SJCRH30 (cell line): ENCODE measurements at regions not wholly inside any gene's neighbourhood (a gene's known extent, or its start where the extent isn't known, plus 50 kb on each side); places are given as distances from the start of the nearest gene placed in this dataset.

Source experiments
- DNase-seq, 2 experiments: peaks; one replicate each; pipeline ENCODE4 v3.0.0-alpha.2; 2015 to 2020
- H3K27ac ChIP-seq: fragments of 250-450 bp; sonication (Bioruptor Pico); 2 replicates; pipeline ENCODE4 v1.5.1; 2020; ENCODE audit warnings: mild to moderate bottlenecking, moderate library complexity
- H3K27me3 ChIP-seq: fragments of 250-450 bp; sonication (Bioruptor Pico); 2 replicates; pipeline ENCODE4 v1.5.1; 2020; ENCODE audit warnings: mild to moderate bottlenecking, moderate library complexity
- H3K36me3 ChIP-seq: fragments of 250-450 bp; sonication (Bioruptor Pico); 2 replicates; pipeline ENCODE4 v1.5.1; 2020; ENCODE audit warnings: mild to moderate bottlenecking, moderate library complexity
- H3K4me1 ChIP-seq: fragments of 250-450 bp; sonication (Bioruptor Pico); 2 replicates; pipeline ENCODE4 v1.5.1; 2020; ENCODE audit warnings: mild to moderate bottlenecking, moderate library complexity
- H3K4me3 ChIP-seq: fragments of 250-450 bp; sonication (Bioruptor Pico); 2 replicates; pipeline ENCODE4 v1.5.1; 2020; ENCODE audit warnings: mild to moderate bottlenecking, moderate library complexity
- H3K9me3 ChIP-seq: fragments of 250-450 bp; sonication (Bioruptor Pico); replicated peaks from 2 replicates; pipeline ENCODE4 v1.5.1; 2020; ENCODE audit warnings: mild to moderate bottlenecking, moderate library complexity

DNA sequence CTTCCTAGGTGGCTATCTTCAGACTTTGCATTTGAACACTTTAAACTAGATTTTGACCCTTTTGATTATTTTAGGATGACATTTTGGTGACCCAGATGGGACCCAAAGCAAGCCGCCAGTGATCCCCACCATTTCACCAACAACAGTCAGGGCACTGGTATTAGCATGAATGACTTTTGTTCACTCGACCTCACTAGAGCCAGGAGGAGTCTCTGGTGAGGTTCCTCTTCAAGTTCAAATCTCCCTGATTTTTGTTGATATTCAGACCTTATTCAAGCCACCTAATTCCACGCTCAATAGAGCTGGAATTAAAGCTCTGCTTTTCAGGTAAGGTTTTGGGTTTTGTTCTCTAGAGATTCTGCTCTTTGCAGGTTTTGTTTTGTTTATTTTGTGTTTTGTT lies 202.3 kb downstream of the MREG start:
- Histone ChIP-seq H3K4me3 (no peak overlapping the region), H3K4me1 (no peaks in the 10 kb centered on the region), H3K9me3 (no peaks in the 10 kb centered on the region), H3K27ac (no peak overlapping the region), H3K36me3 (no peaks in the 10 kb centered on the region), H3K27me3 (no peaks in the 10 kb centered on the region)
- DNase-seq: no peak

DNA sequence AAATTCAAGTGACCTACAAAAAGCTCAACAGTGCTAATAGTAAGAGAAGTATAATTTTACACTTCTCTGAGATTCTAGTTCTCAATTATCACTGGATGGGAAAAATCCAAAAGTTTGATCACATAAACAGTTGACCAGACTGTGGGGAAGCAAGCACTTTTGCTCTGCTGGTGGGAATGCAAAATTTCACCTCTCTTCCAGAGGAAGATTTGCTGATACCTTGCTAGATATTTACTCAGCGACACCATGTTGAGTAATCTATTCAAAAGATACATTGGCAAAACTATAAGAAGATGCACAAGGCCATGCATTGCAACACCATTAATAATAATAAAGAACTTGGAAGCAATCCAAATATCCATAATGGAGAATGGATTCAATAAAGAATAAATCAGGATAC lies 204.4 kb downstream of the MREG start:
- Histone ChIP-seq H3K4me1 (no peaks in the 10 kb centered on the region), H3K27me3 (no peaks in the 10 kb centered on the region), H3K27ac (no peak overlapping the region), H3K36me3 (no peaks in the 10 kb centered on the region), H3K4me3 (no peak overlapping the region), H3K9me3 (no peaks in the 10 kb centered on the region)
- no peak for DNase-seq

DNA sequence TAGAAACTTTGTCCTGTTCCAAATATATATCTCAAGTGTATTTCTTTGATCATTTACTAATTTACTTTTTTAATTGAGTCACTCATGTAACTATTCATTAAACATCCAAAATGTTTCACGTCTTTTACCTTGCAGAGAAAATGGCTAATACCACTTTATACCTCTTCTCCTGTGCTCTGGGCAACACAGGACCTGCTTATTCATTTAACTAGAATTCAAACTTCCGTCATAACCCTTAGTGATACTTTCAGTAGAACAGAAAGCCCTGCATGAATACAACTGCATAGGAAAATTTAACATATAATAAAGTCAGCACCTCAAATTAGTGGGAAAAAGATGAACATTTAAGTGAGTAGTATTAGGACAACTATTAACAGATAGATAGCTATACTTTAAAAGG lies 205.2 kb downstream of the MREG start:
- DNase-seq: no peak
- no peaks in the 10 kb centered on the region for H3K9me3 ChIP-seq
- H3K4me3 ChIP-seq: no peak overlapping the region
- no peak overlapping the region for H3K27ac ChIP-seq
- no peaks in the 10 kb centered on the region for H3K27me3 ChIP-seq
- H3K4me1 ChIP-seq: no peaks in the 10 kb centered on the region
- no peaks in the 10 kb centered on the region for H3K36me3 ChIP-seq

DNA sequence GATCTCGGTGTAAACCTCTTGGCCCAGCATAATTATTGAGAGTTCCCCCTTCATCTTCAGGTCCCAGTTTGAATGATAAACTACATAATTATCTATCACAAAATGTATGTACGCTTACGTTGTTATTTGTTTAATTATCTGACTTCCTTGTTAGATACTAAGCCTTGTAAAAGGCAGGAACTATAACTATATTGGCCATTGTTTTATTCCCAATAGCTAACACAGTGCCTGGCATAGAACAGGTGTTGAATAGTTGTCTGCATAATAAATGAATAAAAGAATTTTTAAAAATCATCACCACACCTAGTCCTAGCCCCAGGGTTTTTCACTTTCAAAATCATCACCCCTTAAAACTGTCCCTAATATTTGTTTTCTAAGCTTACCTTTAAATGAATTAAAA lies 207.9 kb downstream of the MREG start:
- no peaks in the 10 kb centered on the region for H3K27me3 ChIP-seq

DNA sequence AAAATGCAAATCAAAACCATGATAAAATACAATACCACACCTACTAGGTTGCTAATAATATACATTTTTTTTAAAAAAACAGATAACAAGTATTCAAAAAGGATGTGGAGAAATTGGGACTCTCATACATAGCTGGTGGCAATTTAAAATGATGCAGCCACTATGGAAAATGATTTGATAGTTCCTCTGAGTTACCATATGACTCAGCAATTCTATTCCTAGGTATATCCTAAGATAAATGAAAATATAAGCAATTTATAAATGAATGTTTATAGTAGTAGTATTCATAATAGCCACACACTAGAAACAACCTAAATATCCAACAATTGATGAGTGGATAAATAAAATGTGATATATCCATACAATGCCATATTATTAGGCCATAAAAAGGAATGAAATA lies 210.2 kb downstream of the MREG start:
- DNase-seq: no peak
- Histone ChIP-seq H3K36me3 (no peaks in the 10 kb centered on the region), H3K4me3 (no peak overlapping the region), H3K27me3 (no peaks in the 10 kb centered on the region), H3K9me3 (no peaks in the 10 kb centered on the region), H3K4me1 (no peaks in the 10 kb centered on the region), H3K27ac (no peak overlapping the region)

More for the DNA sequence above, 207.9 kb downstream of the MREG start:
- H3K4me1 ChIP-seq: no peaks in the 10 kb centered on the region
- no peaks in the 10 kb centered on the region for H3K36me3 ChIP-seq
- no peak for DNase-seq
- H3K27ac ChIP-seq: no peak overlapping the region
- H3K4me3 ChIP-seq: no peak overlapping the region
- no peaks in the 10 kb centered on the region for H3K9me3 ChIP-seq

DNA sequence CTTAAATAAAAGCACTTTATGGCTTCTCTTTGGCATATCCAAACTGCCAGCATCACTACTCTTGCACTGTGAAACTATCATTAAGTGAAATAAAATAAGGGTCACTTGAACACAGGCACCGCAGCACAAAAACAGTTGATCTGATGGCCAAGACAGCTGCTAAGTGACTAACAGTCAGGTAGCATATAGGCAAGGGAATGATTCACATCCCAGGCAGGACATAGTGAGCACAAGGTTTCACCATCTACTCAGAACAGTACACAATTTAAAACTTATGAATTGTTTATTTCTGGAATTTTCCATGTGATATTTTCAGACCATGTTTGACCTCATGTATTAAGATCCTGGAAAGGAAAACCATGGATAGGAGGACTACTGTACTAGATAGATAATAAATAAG lies 214.2 kb downstream of the MREG start:
- Histone ChIP-seq H3K36me3 (no peaks in the 10 kb centered on the region), H3K9me3 (no peaks in the 10 kb centered on the region), H3K27me3 (no peaks in the 10 kb centered on the region), H3K4me1 (peaks cover 3% of the 10 kb centered on the region; the same call in 1 of the 2 replicates), H3K4me3 (no peak overlapping the region), H3K27ac (no peak overlapping the region)
- no peak for DNase-seq

DNA sequence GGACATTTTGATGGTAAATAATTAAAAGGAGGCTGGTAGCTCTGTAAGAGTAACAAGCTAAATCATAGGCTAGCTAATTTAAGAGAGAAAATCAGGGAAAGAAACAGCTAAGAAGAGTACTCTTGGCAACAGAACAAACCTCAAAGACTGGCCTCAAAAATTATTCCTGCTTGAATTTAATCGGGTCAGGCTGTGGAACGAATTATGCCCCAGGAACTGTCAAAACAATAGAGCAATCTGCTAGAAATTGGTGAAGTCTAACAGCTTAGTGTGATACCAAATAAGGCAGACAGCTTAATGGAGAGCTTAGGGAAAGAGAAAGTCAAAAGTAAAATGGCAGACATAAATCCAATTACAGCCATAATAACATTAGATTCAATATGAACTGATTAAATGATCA lies 215.7 kb downstream of the MREG start:
- no peak for DNase-seq
- no peaks in the 10 kb centered on the region for H3K27me3 ChIP-seq
- H3K27ac ChIP-seq: no peak overlapping the region
- no peak overlapping the region for H3K4me3 ChIP-seq
- no peaks in the 10 kb centered on the region for H3K36me3 ChIP-seq
- peaks cover 9% of the 10 kb centered on the region; the same call in 1 of the 2 replicates for H3K4me1 ChIP-seq
- H3K9me3 ChIP-seq: no peaks in the 10 kb centered on the region

DNA sequence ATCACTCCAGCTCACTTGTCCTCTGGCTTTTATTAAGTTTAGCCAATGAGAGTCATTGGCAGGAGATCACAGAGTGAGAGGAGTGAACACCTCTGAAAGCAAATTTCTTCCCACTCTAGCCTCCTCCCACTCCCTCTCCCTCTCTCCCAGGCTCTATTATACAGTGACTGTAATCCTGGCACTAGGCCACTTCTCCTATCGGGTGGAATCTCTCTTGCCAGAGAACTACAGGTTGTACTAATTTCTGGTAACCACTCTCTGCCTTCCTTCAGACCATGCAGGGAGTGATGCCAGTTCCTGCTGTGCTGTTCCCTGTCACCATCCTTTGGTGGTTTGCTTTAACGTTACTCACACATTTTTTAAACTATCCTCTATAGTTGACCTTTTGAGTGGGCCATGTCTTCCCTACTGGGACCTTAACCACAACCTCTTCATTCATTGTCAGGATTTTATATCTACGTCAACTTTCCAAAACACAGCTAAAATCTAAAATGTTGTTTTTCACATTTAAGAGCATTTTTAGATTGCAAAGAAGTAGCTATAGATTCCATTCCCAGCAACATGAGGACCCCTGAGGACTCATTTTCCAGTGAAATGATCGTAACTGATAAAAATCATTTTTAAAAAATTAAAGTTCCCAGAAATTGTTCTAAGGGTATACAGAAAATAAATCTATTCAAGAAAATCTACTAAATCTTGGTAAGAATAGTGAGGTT lies 217.1 kb downstream of the MREG start:
- no peaks in the 10 kb centered on the region for H3K36me3 ChIP-seq
- H3K27ac ChIP-seq: no peak overlapping the region
- H3K9me3 ChIP-seq: no peaks in the 10 kb centered on the region
- DNase-seq: no peak
- no peaks in the 10 kb centered on the region for H3K27me3 ChIP-seq
- H3K4me1 ChIP-seq: peaks cover 9% of the 10 kb centered on the region; the same call in 1 of the 2 replicates
- H3K4me3 ChIP-seq: no peak overlapping the region

DNA sequence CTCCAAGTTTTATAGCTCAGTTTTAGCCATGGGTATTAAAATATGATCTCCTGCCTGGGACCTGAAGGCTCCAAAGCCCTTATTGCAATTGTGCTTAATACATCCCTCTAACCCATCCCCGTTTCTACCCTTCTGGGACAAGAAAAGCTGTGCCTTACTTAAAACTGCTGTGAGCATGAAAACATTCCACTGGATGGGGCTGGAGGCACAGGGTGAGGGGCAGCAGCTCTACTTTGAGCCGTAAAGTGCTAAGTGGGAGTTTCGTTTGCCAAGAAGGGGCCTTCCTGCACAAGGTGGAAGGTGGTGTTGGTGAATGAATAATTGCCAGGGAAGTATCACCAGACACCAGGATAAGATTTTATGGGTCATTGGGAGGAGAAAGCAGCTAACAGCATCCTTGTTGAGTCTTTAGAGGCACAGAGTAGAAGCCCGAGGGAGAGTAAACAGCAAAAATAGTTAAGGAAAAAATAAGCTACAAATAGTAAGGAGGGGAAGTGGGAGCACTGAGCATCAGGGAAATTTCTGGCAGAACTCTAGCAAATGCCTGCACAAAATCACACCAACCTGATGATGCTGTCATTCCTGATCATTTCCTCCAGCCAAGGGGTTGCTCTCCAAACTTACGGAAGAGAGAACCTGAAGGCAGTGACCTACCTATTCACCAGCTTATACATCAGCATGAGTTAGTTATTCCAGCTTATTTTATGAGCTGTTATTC lies 218.4 kb downstream of the MREG start:
- H3K4me1 ChIP-seq: peaks cover 9% of the 10 kb centered on the region; the same call in 1 of the 2 replicates
- no peak overlapping the region for H3K27ac ChIP-seq
- H3K4me3 ChIP-seq: no peak overlapping the region
- no peaks in the 10 kb centered on the region for H3K27me3 ChIP-seq
- no peaks in the 10 kb centered on the region for H3K36me3 ChIP-seq
- H3K9me3 ChIP-seq: no peaks in the 10 kb centered on the region
- DNase-seq: no peak

DNA sequence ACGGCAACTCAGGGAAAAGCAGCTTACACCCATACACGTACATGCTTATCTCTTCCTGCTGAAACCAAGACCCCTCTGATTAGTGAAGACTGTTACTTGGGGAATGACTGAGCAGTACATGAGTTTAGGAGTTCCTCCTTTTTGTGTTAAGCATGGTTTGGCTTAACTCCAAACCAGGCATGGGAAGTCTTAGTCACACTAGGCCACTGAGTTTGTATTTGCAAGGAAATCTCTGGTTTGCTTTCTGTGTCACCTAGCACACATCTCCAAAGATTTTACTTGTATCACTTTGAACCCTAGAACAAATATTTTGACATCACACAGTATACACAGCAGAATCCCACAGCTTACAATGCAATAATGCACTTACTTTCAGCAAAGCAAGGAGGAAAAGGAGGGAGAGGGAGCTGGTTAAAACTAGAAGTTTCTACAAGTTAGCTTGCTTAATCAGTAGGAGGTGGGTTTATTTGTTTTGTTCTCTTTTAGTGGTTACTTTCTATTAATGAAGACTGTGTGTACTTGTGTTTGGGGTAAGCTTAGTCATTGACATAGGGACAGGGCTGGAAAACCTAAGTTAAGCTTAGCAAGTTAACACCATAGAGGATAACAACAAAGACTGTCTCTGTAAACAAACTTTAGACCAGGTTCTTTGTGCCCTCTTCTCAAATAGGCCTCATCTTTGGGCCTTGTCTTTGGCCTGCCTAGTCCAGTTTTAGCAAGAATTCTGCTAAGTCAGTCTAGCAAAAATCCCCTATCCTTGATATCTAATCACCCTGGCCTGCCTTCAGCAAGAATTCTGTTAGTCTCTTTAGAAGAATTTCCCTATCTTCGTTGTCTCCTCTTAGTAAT lies 219.4 kb downstream of the MREG start:
- no peaks in the 10 kb centered on the region for H3K36me3 ChIP-seq
- H3K27ac ChIP-seq: no peak overlapping the region
- DNase-seq: peak; percentile 30 to 62
- peaks cover 9% of the 10 kb centered on the region; the same call in 1 of the 2 replicates for H3K4me1 ChIP-seq
- H3K4me3 ChIP-seq: no peak overlapping the region
- no peaks in the 10 kb centered on the region for H3K27me3 ChIP-seq
- no peaks in the 10 kb centered on the region for H3K9me3 ChIP-seq

DNA sequence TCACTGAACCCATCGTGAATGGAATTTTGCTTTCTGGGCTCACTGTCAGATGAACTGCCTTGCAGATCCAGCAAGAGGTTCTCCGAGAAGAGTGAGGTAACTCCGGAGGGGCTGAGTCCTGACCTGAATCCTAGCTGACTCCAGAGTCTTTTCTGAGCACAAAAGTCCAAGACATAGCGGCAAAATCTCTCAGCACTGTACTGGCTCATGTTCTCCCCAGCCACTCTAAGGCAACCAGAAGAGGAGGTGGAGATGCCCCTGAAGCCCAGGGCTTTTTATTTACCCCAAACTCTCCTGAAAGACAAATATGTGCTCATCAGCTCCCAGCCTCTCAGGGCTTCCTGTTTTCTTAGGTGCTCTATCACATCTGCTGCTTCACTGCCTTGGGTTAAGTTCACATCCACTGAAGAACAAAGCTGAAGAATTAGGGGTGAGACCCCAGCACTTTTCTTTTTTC lies 221.8 kb downstream of the MREG start:
- Histone ChIP-seq H3K4me1 (peaks cover 9% of the 10 kb centered on the region; the same call in 1 of the 2 replicates), H3K27me3 (no peaks in the 10 kb centered on the region), H3K9me3 (no peaks in the 10 kb centered on the region), H3K36me3 (no peaks in the 10 kb centered on the region), H3K27ac (no peak overlapping the region), H3K4me3 (no peak overlapping the region)
- no peak for DNase-seq

DNA sequence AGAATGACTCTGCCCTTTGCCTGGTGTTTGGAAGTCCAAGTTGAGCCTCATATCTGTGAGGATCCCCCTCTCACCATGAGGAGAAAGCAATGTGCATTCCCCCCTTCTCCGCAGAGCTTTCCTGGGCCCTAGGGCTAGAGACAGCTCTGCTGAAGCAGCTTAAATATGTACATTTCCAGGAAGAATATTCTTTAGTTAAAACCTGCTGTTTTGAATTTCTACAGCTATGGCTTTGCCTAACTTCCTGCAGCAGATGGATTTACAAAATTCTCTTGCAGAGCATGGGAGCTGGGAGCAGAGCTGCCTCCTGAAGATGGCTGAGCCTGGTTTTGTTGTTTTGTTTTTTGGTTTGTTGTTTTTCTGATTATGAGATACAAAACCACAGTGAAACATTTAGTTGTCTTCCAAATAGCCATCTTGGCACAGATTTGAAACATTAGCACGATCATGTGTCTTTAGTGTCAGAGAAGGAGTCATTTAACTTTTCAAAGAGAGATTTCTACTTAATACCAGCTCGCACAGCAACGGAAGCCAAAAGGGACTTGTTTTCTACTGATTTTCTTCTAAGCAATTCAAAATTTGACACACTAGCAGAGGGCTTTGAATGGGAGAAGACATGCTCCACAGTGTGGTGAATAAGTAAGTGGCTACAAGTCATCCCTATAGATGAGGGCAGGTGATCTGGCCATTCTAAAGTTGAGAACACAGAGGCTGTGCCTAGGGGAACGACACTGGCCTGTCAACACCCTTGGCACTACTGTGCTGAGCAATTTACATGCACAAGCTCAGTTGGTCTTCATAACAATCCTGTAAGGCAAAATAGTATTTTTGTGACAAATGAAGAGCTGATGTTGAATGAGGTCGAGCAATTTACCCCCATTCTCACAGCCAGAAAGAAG lies 222.6 kb downstream of the MREG start:
- H3K27me3 ChIP-seq: no peaks in the 10 kb centered on the region
- H3K4me1 ChIP-seq: peaks cover 6% of the 10 kb centered on the region; the same call in 1 of the 2 replicates
- H3K27ac ChIP-seq: no peak overlapping the region
- no peak overlapping the region for H3K4me3 ChIP-seq
- H3K36me3 ChIP-seq: no peaks in the 10 kb centered on the region
- H3K9me3 ChIP-seq: no peaks in the 10 kb centered on the region
- DNase-seq: no peak

DNA sequence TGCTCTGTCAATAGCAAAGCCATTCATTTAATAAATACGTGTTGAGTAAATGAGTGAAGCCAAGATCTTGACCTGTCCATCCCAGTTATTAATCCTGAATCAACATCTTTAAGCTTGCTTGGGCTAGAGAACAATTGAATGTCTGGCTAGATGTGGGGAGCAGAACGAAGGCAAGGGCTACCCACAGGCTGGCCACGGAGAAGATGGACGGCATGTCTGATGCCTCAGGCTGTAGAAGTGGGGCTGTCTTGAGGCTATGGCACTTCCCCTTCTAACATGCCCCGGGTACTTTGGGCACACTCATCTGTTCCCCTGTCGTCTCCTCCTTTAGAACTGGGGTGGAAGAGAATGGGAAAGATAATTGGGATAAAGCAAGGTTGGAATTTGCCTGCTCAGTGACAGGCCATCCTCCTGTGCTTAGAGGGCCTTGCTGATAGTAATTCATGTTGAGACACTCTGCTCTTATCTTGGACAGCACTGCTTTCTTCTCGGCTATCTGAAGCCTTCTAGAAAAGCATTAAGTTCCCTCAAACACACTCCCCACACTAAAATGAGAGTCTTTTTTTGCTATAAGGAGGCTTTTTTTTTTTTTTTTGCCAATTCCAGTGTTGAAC lies 225.7 kb downstream of the MREG start:
- DNase-seq: no peak
- H3K4me3 ChIP-seq: no peak overlapping the region
- no peaks in the 10 kb centered on the region for H3K36me3 ChIP-seq
- H3K27me3 ChIP-seq: no peaks in the 10 kb centered on the region
- H3K4me1 ChIP-seq: peaks cover 5% of the 10 kb centered on the region
- no peak overlapping the region for H3K27ac ChIP-seq
- H3K9me3 ChIP-seq: no peaks in the 10 kb centered on the region

DNA sequence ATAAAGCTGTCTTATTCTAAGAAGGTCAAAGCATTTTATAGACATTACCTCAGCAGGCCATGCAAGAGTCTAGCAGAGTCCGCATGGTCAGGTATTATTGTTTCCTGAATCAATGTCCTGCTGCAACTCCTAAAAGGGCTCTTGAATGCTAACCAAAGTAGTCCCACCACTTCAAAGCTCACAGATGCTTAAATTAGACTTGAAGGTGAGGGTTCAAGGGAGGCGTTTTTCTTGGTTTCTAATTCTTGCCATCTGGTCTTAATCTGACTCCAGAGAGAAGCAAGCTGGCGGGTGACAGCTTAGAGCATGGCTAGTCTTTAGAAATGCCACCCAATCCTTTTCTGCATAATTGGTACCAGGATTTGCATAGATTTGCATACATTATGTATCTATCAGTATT lies 226.3 kb downstream of the MREG start:
- Histone ChIP-seq H3K4me1 (peaks cover 12% of the 10 kb centered on the region), H3K27me3 (no peaks in the 10 kb centered on the region), H3K36me3 (no peaks in the 10 kb centered on the region), H3K9me3 (no peaks in the 10 kb centered on the region), H3K4me3 (no peak overlapping the region), H3K27ac (no peak overlapping the region)
- no peak for DNase-seq
